Subcutaneous abdominal adipose tissue (tissue), 5 donors: ENCODE measurements at regions not wholly inside any gene's neighbourhood (a gene's known extent, or its start where the extent isn't known, plus 50 kb on each side); places are given as distances from the start of the nearest gene placed in this dataset.
"Not testable (repeated sequence)": the region's sequence is repeated elsewhere in the genome, so short reads cannot be mapped to it uniquely, and the experiment has no call there.

Experiments used
- H3K27ac ChIP-seq: one replicate; pipeline ENCODE4 v1.7.0; 2013; ENCODE audit warnings: low read depth, mild to moderate bottlenecking, inconsistent platforms, low read length, moderate library complexity
- H3K27me3 ChIP-seq, 5 donors: one replicate each; pipeline ENCODE4 v1.7.0; 2013; ENCODE audit warnings: low read length in 5 of 5, inconsistent platforms in 1 of 5; ENCODE audit not compliant: control insufficient read depth in 5 of 5, insufficient read depth in 4 of 5
- H3K36me3 ChIP-seq, 5 donors: one replicate each; pipeline ENCODE4 v1.7.0; 2013; ENCODE audit warnings: low read length in 5 of 5; ENCODE audit not compliant: control insufficient read depth in 5 of 5, insufficient read depth in 5 of 5
- H3K4me1 ChIP-seq, 5 donors: one replicate each; pipeline ENCODE4 v1.7.0; 2013; ENCODE audit warnings: low read length in 5 of 5, mild to moderate bottlenecking in 3 of 5, moderate library complexity in 1 of 5; ENCODE audit not compliant: control insufficient read depth in 5 of 5, insufficient read depth in 5 of 5
- H3K4me3 ChIP-seq, 5 donors: one replicate each; pipeline ENCODE4 v1.7.0; 2013; ENCODE audit warnings: low read length in 5 of 5, low read depth in 1 of 5
- H3K9ac ChIP-seq, 5 donors: one replicate each; pipeline ENCODE4 v1.7.0; 2013; ENCODE audit warnings: low read length in 5 of 5, mild to moderate bottlenecking in 4 of 5, moderate library complexity in 3 of 5
- H3K9me3 ChIP-seq, 5 donors: one replicate each; pipeline ENCODE4 v1.7.0; 2013; ENCODE audit warnings: low read length in 5 of 5; ENCODE audit not compliant: control insufficient read depth in 5 of 5
- donor health status: healthy.
- donor health status: healthy.
- donor health status: healthy.
- donor health status: healthy.
- donor health status: healthy.

- Histone ChIP-seq H3K36me3 (no peaks in the 10 kb centered on the region), H3K4me1 (no peaks in the 10 kb centered on the region), H3K27me3 (no peaks in the 10 kb centered on the region), H3K27ac (no peak overlapping the region), H3K4me3 (no peak overlapping the region), H3K9me3 (no peaks in the 10 kb centered on the region), H3K9ac (no peak overlapping the region)
Measured at GRCh38 chr11:33987975-33988580, 63.5 kb upstream of the CAPRIN1 start.

- H3K9ac ChIP-seq, result no peak overlapping the region
- H3K36me3 ChIP-seq, result no peaks in the 10 kb centered on the region
- H3K27me3 ChIP-seq, result no peaks in the 10 kb centered on the region
- no peak overlapping the region for H3K27ac ChIP-seq
- no peaks in the 10 kb centered on the region for H3K9me3 ChIP-seq
- no peaks in the 10 kb centered on the region for H3K4me1 ChIP-seq
- no peak overlapping the region for H3K4me3 ChIP-seq
Measured at GRCh38 chr11:33987545-33987944, 64.0 kb upstream of the CAPRIN1 start.

GRCh38 chr11:33986597-33987501, 64.7 kb upstream of the CAPRIN1 start:
- not testable (repeated sequence) for H3K4me3 ChIP-seq, H3K36me3 ChIP-seq, H3K9me3 ChIP-seq, H3K4me1 ChIP-seq, H3K9ac ChIP-seq, H3K27ac ChIP-seq, H3K27me3 ChIP-seq

- Histone ChIP-seq H3K4me3 (no peak overlapping the region), H3K9me3 (no peaks in the 10 kb centered on the region), H3K36me3 (no peaks in the 10 kb centered on the region), H3K27ac (no peak overlapping the region), H3K4me1 (no peaks in the 10 kb centered on the region), H3K27me3 (no peaks in the 10 kb centered on the region), H3K9ac (no peak overlapping the region)
Measured at GRCh38 chr11:33984682-33985389, 66.7 kb upstream of the CAPRIN1 start.

GRCh38 chr11:33982661-33983060, 68.9 kb upstream of the CAPRIN1 start:
- Histone ChIP-seq H3K9ac (no peak overlapping the region), H3K4me3 (no peak overlapping the region), H3K9me3 (no peaks in the 10 kb centered on the region), H3K36me3 (no peaks in the 10 kb centered on the region), H3K27ac (no peak overlapping the region), H3K4me1 (no peaks in the 10 kb centered on the region), H3K27me3 (no peaks in the 10 kb centered on the region)

- Histone ChIP-seq H3K4me3 (no peak overlapping the region), H3K36me3 (no peaks in the 10 kb centered on the region), H3K9ac (no peak overlapping the region), H3K4me1 (peaks cover 0 to 13% (median 8%) of the 10 kb centered on the region in 5 donors), H3K27ac (no peak overlapping the region), H3K27me3 (no peaks in the 10 kb centered on the region), H3K9me3 (no peaks in the 10 kb centered on the region)
Measured at GRCh38 chr11:33980897-33981296, 70.6 kb upstream of the CAPRIN1 start.

- H3K27ac ChIP-seq, result no peak overlapping the region
Measured at GRCh38 chr11:33978376-33978775, 73.2 kb upstream of the CAPRIN1 start.

GRCh38 chr11:33977676-33978075, 73.9 kb upstream of the CAPRIN1 start:
- H3K9me3 ChIP-seq, result no peaks in the 10 kb centered on the region
- no peak overlapping the region for H3K9ac ChIP-seq
- H3K27me3 ChIP-seq, result no peaks in the 10 kb centered on the region
- no peak overlapping the region for H3K27ac ChIP-seq
- no peaks in the 10 kb centered on the region for H3K36me3 ChIP-seq
- no peak overlapping the region for H3K4me3 ChIP-seq
- peaks cover 0 to 13% (median 8%) of the 10 kb centered on the region in 5 donors for H3K4me1 ChIP-seq

More at GRCh38 chr11:33978376-33978775, 73.2 kb upstream of the CAPRIN1 start:
- Histone ChIP-seq H3K27me3 (no peaks in the 10 kb centered on the region), H3K4me1 (peaks cover 0 to 13% (median 8%) of the 10 kb centered on the region in 5 donors), H3K4me3 (no peak overlapping the region), H3K36me3 (no peaks in the 10 kb centered on the region), H3K9me3 (no peaks in the 10 kb centered on the region), H3K9ac (no peak overlapping the region)

GRCh38 chr11:33976495-33977199, 74.9 kb upstream of the CAPRIN1 start:
- Histone ChIP-seq H3K4me1 (peaks cover 0 to 13% (median 8%) of the 10 kb centered on the region in 5 donors), H3K27me3 (no peaks in the 10 kb centered on the region), H3K4me3 (no peak overlapping the region), H3K36me3 (no peaks in the 10 kb centered on the region), H3K9me3 (no peaks in the 10 kb centered on the region), H3K27ac (peak overlapping the region; percentile 34), H3K9ac (no peak overlapping the region)
